ENCODE measurements at regions not wholly inside any gene's neighbourhood (a gene's known extent, or its start where the extent isn't known, plus 50 kb on each side); places are given as distances from the start of the nearest gene placed in this dataset.

DNA sequence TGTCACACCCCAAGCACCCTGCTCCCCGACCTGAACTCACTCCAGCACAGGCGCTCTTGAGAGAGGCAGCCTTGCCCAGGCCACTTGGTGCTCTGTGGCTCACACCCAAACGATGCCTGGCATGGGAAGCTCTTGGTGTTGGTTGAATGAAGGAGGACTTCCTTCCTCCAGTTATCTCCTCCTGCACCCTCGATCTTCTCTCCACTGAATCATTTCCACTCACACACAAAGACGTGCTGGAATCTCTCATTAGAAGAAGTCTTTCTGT is 90.5 kb upstream of the TRIM2 start:
- Histone ChIP-seq H3K4me1 (replicated peaks in 1 of 2) (peaks cover 6 to 8% of the 10 kb centered on the region in 2 donors), H3K4me3 (no peak overlapping the region), H3K27ac (no peak overlapping the region)
- no peak for ATAC-seq (replicated peaks in 6 of 8)
- WGBS, 10 experiments, result 72 to 100% (median 86%) methylated on average over 2 to 5 of the region's 5 CpGs; no CpG with 5 or more reads in 4 of the 10 experiments
- in situ Hi-C loops (cut with MboI; ENCODE audit: low pct_unique_long_range_greater_than_20kb in 2 of 9, low sequenced_read_pairs in 9 of 9, unreplicated experiment in 9 of 9), result no loop called here

GRCh38 chr4:153114771-153115321 is 89.4 kb upstream of the TRIM2 start:
- WGBS, 10 experiments, result 56 to 89% (median 85%) methylated on average over 3 to 8 of the region's 11 CpGs; no CpG with 5 or more reads in 5 of the 10 experiments
- H3K27ac ChIP-seq, result no peak overlapping the region
- H3K4me3 ChIP-seq, result no peak overlapping the region
- peaks cover 6 to 8% of the 10 kb centered on the region in 2 donors for H3K4me1 ChIP-seq (replicated peaks in 1 of 2)
- in situ Hi-C loops (cut with MboI; ENCODE audit: low pct_unique_long_range_greater_than_20kb in 2 of 9, low sequenced_read_pairs in 9 of 9, unreplicated experiment in 9 of 9), result no loop called here
- ATAC-seq (replicated peaks in 6 of 8), result peak in 5 of 8 experiments; percentile 8 to 31 (median 16)

DNA sequence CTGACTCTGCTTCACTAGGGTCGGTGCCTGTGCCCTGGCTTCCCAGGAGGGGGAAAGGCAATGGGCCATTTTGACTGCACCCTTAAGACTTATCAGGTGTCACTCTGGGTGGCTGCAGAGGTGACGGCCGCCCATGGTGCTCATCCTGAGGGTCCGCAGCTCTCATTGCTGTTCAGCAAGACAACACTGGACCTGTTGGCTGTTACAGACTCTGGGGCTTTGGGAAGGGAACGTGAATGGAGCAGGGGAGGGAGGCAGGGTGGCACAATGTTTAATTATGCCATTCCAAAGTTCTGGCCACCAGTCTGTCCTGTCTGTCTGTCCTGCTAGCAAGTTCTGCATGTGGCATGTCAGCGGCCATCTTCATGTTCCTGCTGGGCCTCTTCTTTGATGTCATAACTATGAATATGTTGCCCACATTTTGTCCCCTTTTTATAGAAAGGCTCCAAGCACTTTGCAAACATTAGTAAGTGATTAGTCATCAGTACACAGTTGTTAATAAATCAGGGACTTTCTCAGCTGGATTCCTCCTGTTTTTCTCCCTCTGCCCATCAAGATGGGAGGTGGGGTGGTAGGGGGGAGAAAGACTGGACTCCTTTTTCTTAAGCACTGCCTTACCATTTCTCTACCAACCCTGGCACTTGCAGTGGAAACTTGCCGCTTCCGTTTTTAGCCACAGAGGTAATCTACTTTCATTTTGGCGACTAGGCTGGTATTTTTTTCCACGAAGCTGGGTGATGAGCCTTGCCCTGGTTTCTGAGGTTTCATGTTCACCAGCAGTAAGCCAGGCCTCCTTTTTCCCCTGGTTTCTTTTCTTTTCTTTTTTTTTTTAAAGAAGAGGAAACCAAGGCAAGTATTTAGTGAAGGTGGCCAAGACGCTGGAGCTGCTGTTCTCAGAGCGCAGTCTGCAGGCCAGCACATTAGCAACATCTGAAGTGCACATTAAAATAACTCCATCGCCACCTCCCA is 88.6 kb upstream of the TRIM2 start:
- H3K4me1 ChIP-seq (replicated peaks in 1 of 2), result peaks cover 6 to 8% of the 10 kb centered on the region in 2 donors
- WGBS, 10 experiments, result 0 to 82% (median 10%) methylated on average over 2 to 8 of the region's 13 CpGs; no CpG with 5 or more reads in 3 of the 10 experiments
- H3K27ac ChIP-seq, result no peak overlapping the region
- peak; percentile 64 to 93 (median 84) for ATAC-seq (replicated peaks in 6 of 8)
- no peak overlapping the region for H3K4me3 ChIP-seq
- in situ Hi-C loops (cut with MboI; ENCODE audit: low pct_unique_long_range_greater_than_20kb in 2 of 9, low sequenced_read_pairs in 9 of 9, unreplicated experiment in 9 of 9), result no loop called here

- no peak for ATAC-seq (replicated peaks in 6 of 8)
- no peak overlapping the region for H3K4me3 ChIP-seq
- 100% methylated on average over 1 to 2 of the region's 3 CpGs; no CpG with 5 or more reads in 7 of the 10 experiments for WGBS, 10 experiments
- in situ Hi-C loops (cut with MboI; ENCODE audit: low pct_unique_long_range_greater_than_20kb in 2 of 9, low sequenced_read_pairs in 9 of 9, unreplicated experiment in 9 of 9), result no loop called here
- H3K27ac ChIP-seq, result no peak overlapping the region
- H3K4me1 ChIP-seq (replicated peaks in 1 of 2), result peaks cover 6 to 8% of the 10 kb centered on the region in 2 donors
Observed at GRCh38 chr4:153116291-153116680, 88.0 kb upstream of the TRIM2 start.

GRCh38 chr4:153116801-153117200 is 87.4 kb upstream of the TRIM2 start:
- ATAC-seq (replicated peaks in 6 of 8), result no peak
- Histone ChIP-seq H3K4me1 (replicated peaks in 1 of 2) (peaks cover 6 to 8% of the 10 kb centered on the region in 2 donors), H3K4me3 (no peak overlapping the region), H3K27ac (no peak overlapping the region)
- 50 to 100% (median 72%) methylated on average over 1 of the region's 1 CpG; no CpG with 5 or more reads in 6 of the 10 experiments for WGBS, 10 experiments
- in situ Hi-C loops (cut with MboI; ENCODE audit: low pct_unique_long_range_greater_than_20kb in 2 of 9, low sequenced_read_pairs in 9 of 9, unreplicated experiment in 9 of 9), result no loop called here

GRCh38 chr4:153117554-153117953 is 86.7 kb upstream of the TRIM2 start:
- no peak overlapping the region for H3K27ac ChIP-seq

GRCh38 chr4:153119626-153120025 is 84.6 kb upstream of the TRIM2 start:
- no peak for ATAC-seq (replicated peaks in 6 of 8)
- Histone ChIP-seq H3K27ac (no peak overlapping the region), H3K4me3 (no peak overlapping the region), H3K4me1 (replicated peaks in 1 of 2) (peaks cover 6 to 8% of the 10 kb centered on the region in 2 donors)
- in situ Hi-C loops (cut with MboI; ENCODE audit: low pct_unique_long_range_greater_than_20kb in 2 of 9, low sequenced_read_pairs in 9 of 9, unreplicated experiment in 9 of 9), result loop anchor here in 1 of 9 experiments (10.0 kb wide), 1 partner anchor 275 kb away; no protein-coding TSS in a partner anchor
- WGBS, 10 experiments, result 33 to 100% (median 91%) methylated on average over 1 to 2 of the region's 2 CpGs; no CpG with 5 or more reads in 5 of the 10 experiments

More at GRCh38 chr4:153117554-153117953, 86.7 kb upstream of the TRIM2 start:
- in situ Hi-C loops (cut with MboI; ENCODE audit: low pct_unique_long_range_greater_than_20kb in 2 of 9, low sequenced_read_pairs in 9 of 9, unreplicated experiment in 9 of 9), result no loop called here
- ATAC-seq (replicated peaks in 6 of 8), result no peak
- H3K4me1 ChIP-seq (replicated peaks in 1 of 2), result peaks cover 6 to 8% of the 10 kb centered on the region in 2 donors
- WGBS, 10 experiments, result 52 to 94% (median 87%) methylated on average over 3 to 5 of the region's 5 CpGs
- no peak overlapping the region for H3K4me3 ChIP-seq

DNA sequence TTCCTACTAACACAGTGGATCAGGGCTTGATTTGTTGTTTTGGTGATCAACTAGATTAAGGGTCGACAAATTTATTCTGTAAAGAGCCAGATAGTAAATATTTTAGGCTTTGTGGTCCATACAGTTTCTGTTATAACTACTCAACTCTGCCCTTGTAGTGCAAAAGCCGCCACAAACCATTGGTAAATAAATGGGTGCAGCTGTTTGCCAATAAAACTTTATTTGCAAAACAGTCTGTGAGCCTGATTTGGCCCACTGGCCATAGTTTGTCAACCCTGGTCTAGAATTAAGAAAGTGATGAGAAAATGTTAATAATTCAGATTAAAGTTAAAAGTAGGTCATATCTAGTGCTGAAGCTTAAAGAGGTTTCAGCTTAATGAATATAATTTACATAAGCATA is 84.0 kb upstream of the TRIM2 start:
- H3K4me1 ChIP-seq (replicated peaks in 1 of 2), result peaks cover 6 to 8% of the 10 kb centered on the region in 2 donors
- no peak overlapping the region for H3K27ac ChIP-seq
- ATAC-seq (replicated peaks in 6 of 8), result no peak
- WGBS, 10 experiments, result 86 to 100% (median 93%) methylated on average over 1 to 2 of the region's 2 CpGs; no CpG with 5 or more reads in 2 of the 10 experiments
- H3K4me3 ChIP-seq, result no peak overlapping the region
- in situ Hi-C loops (cut with MboI; ENCODE audit: low pct_unique_long_range_greater_than_20kb in 2 of 9, low sequenced_read_pairs in 9 of 9, unreplicated experiment in 9 of 9), result loop anchor here in 1 of 9 experiments (10.0 kb wide), 1 partner anchor 275 kb away; no protein-coding TSS in a partner anchor

GRCh38 chr4:153122855-153123254 is 81.4 kb upstream of the TRIM2 start:
- 81 to 95% (median 86%) methylated on average over 1 to 6 of the region's 6 CpGs; no CpG with 5 or more reads in 1 of the 10 experiments for WGBS, 10 experiments

GRCh38 chr4:153126137-153126536 is 78.1 kb upstream of the TRIM2 start:
- Histone ChIP-seq H3K27ac (no peak overlapping the region), H3K4me3 (no peak overlapping the region), H3K4me1 (replicated peaks in 1 of 2) (peaks cover 3 to 5% of the 10 kb centered on the region in 2 donors)
- 47 to 100% (median 90%) methylated on average over 1 to 4 of the region's 4 CpGs; no CpG with 5 or more reads in 1 of the 10 experiments for WGBS, 10 experiments
- in situ Hi-C loops (cut with MboI; ENCODE audit: low pct_unique_long_range_greater_than_20kb in 2 of 9, low sequenced_read_pairs in 9 of 9, unreplicated experiment in 9 of 9), result loop anchor here in 5 of 9 experiments (10.0 to 25.0 kb wide), 4 partner anchors 186 to 461 kb away; no protein-coding TSS in a partner anchor
- no peak for ATAC-seq (replicated peaks in 6 of 8)

More at GRCh38 chr4:153122855-153123254, 81.4 kb upstream of the TRIM2 start:
- H3K27ac ChIP-seq, result no peak overlapping the region
- no peak for ATAC-seq (replicated peaks in 6 of 8)
- in situ Hi-C loops (cut with MboI; ENCODE audit: low pct_unique_long_range_greater_than_20kb in 2 of 9, low sequenced_read_pairs in 9 of 9, unreplicated experiment in 9 of 9), result loop anchor here in 1 of 9 experiments (10.0 kb wide), 1 partner anchor 278 kb away; no protein-coding TSS in a partner anchor
- H3K4me1 ChIP-seq (replicated peaks in 1 of 2), result peaks cover 3 to 5% of the 10 kb centered on the region in 2 donors
- no peak overlapping the region for H3K4me3 ChIP-seq

DNA sequence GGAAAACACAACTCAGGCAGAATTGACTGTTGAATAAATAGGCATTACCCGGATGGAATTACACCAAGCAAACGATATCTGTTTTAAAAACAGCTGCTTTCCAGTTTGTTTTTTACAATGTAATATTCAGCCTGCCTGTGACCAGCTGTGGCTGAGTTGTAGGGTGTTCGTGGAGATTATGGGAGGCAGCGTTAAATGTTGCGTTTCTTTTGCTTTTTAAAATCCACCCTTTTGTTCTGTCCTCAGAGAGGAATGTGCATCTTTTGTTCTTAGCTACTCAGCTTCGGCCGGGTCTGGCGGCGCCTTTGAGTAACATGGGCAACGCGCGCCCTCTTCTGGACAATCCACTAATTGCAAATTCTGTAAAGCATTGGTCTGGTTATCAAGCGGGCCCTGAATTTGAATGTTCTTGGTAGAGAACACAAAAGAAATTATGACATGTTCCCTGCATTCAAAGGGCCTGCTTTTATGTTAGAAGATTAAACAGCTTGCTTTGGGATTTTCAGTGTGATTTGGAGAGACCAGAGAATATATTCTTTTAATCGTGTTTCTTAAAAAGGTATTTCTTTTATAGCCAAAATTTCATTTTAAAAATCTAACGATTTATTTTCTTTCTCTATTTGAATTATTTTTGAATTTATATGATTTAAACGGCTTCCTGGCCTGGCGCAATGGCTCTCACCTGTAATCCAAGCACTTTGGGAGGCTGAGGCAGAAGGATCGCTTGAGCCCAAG is 76.3 kb upstream of the TRIM2 start:
- Histone ChIP-seq H3K4me1 (replicated peaks in 1 of 2) (peaks cover 3 to 5% of the 10 kb centered on the region in 2 donors), H3K4me3 (peak overlapping the region in 4 of 5 donors; percentile 8 to 22 (median 16)), H3K27ac (peak overlapping the region in 1 of 2 donors; percentile 77)
- in situ Hi-C loops (cut with MboI; ENCODE audit: low pct_unique_long_range_greater_than_20kb in 2 of 9, low sequenced_read_pairs in 9 of 9, unreplicated experiment in 9 of 9), result loop anchor here in 5 of 9 experiments (10.0 to 25.0 kb wide), 4 partner anchors 184 to 459 kb away; no protein-coding TSS in a partner anchor
- 8 to 40% (median 20%) methylated on average over 2 to 18 of the region's 18 CpGs for WGBS, 10 experiments
- peak; percentile 73 to 95 (median 92) for ATAC-seq (replicated peaks in 6 of 8)

DNA sequence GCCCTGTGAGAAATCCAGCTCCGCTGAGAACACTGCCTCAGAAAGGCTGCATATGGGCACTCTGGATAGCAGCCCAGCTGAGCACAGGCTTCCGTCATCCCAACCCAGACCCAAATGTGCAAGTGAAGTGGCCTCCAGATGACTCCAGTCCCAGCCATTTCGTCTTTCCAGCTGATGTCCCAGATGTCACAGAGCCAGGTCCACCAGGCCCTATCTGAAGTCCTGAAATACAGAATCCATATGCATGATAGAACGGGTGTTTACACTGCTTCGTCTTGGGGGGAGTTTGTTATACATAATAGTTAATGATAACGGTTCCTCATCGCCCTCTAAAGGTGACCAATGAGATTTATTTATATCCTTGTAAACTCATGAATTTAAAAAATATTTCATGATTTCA is 72.6 kb upstream of the TRIM2 start:
- 0 to 73% (median 40%) methylated on average over 1 to 5 of the region's 7 CpGs; no CpG with 5 or more reads in 3 of the 10 experiments for WGBS, 10 experiments
- ATAC-seq (replicated peaks in 6 of 8), result peak in 3 of 8 experiments; percentile 74 to 87 (median 76)
- Histone ChIP-seq H3K4me1 (replicated peaks in 1 of 2) (peaks cover 3 to 5% of the 10 kb centered on the region in 2 donors), H3K4me3 (no peak overlapping the region), H3K27ac (no peak overlapping the region)
- in situ Hi-C loops (cut with MboI; ENCODE audit: low pct_unique_long_range_greater_than_20kb in 2 of 9, low sequenced_read_pairs in 9 of 9, unreplicated experiment in 9 of 9), result loop anchor here in 4 of 9 experiments (25.0 kb wide), 3 partner anchors 181 to 456 kb away; no protein-coding TSS in a partner anchor

Measured in motor neuron (in vitro differentiated cells).